Globus pallidus (tissue), 1 donor: ENCODE measurements at regions not wholly inside any gene's neighbourhood (a gene's known extent, or its start where the extent isn't known, plus 50 kb on each side); places are given as distances from the start of the nearest gene placed in this dataset.
"Not testable (repeated sequence)": the region's sequence is repeated elsewhere in the genome, so short reads cannot be mapped to it uniquely, and the experiment has no call there.

Experiments used
- DNase-seq: peaks from one replicate; pipeline ENCODE4 v3.0.0-alpha.2; 2015; ENCODE audit warnings: low spot score

- DNase-seq, result no peak
These were observed 459.3 kb upstream of the GCFC2 start for GRCh38 chr2:76170009-76170384.

GRCh38 chr2:76169276-76170008, 458.7 kb upstream of the GCFC2 start:
- no peak for DNase-seq

GRCh38 chr2:76163860-76164259, 453.1 kb upstream of the GCFC2 start:
- DNase-seq, result no peak

- no peak for DNase-seq
These were observed 450.0 kb upstream of the GCFC2 start for GRCh38 chr2:76160670-76161069.

GRCh38 chr2:76159042-76159648, 448.4 kb upstream of the GCFC2 start:
- no peak for DNase-seq

GRCh38 chr2:76157531-76157930, 446.8 kb upstream of the GCFC2 start:
- no peak for DNase-seq

- DNase-seq, result no peak
These were observed 444.3 kb upstream of the GCFC2 start for GRCh38 chr2:76154981-76155380.

- no peak for DNase-seq
These were observed 439.1 kb upstream of the GCFC2 start for GRCh38 chr2:76149846-76150245.

GRCh38 chr2:76139303-76139702, 428.6 kb upstream of the GCFC2 start:
- DNase-seq, result not testable (repeated sequence)

- DNase-seq, result no peak
These were observed 417.9 kb upstream of the GCFC2 start for GRCh38 chr2:76128622-76129021.

- DNase-seq, result peak; percentile 2
These were observed 409.5 kb upstream of the GCFC2 start for GRCh38 chr2:76120176-76120575.

- DNase-seq, result no peak
These were observed 379.0 kb upstream of the GCFC2 start for GRCh38 chr2:76089683-76090082.

- no peak for DNase-seq
These were observed 372.5 kb upstream of the GCFC2 start for GRCh38 chr2:76083248-76083647.

- DNase-seq, result no peak
These were observed 371.8 kb upstream of the GCFC2 start for GRCh38 chr2:76082509-76082908.

GRCh38 chr2:76080154-76080553, 369.4 kb upstream of the GCFC2 start:
- DNase-seq, result no peak

- no peak for DNase-seq
These were observed 364.4 kb upstream of the GCFC2 start for GRCh38 chr2:76075126-76075525.

GRCh38 chr2:76073992-76074604, 363.4 kb upstream of the GCFC2 start:
- DNase-seq, result no peak

- DNase-seq, result no peak
These were observed 339.5 kb upstream of the GCFC2 start for GRCh38 chr2:76050196-76050595.

GRCh38 chr2:76044701-76045100, 334.0 kb upstream of the GCFC2 start:
- no peak for DNase-seq

- DNase-seq, result no peak
These were observed 328.8 kb upstream of the GCFC2 start for GRCh38 chr2:76039505-76039904.

- no peak for DNase-seq
These were observed 317.0 kb upstream of the GCFC2 start for GRCh38 chr2:76027761-76028160.

- DNase-seq, result no peak
These were observed 308.4 kb upstream of the GCFC2 start for GRCh38 chr2:76019128-76019527.

- DNase-seq, result peak; percentile 31
These were observed 298.8 kb upstream of the GCFC2 start for GRCh38 chr2:76009484-76009883.
